SK-N-SH (cell line): ENCODE measurements at regions not wholly inside any gene's neighbourhood (a gene's known extent, or its start where the extent isn't known, plus 50 kb on each side); places are given as distances from the start of the nearest gene placed in this dataset.

Experiments
- CTCF ChIA-PET: fragments of 300-600, 350-600 bp; formaldehyde crosslinking; extraction: SDS; loops from one replicate; lab custom pipeline; 2021; lab: Yijun Ruan, JAX
- POLR2A ChIA-PET: fragments of 350-600 bp; sonication (Branson Sonifier 250); formaldehyde crosslinking; extraction: SDS; loops from one replicate; lab custom pipeline; 2020; ENCODE audit warnings: antibody characterized with exemption, inconsistent platforms; lab: Yijun Ruan, JAX
- DNase-seq: peaks from one replicate; pipeline ENCODE4 v3.0.0; 2012
- H2AFZ ChIP-seq: fragments of 200-600 bp; sonication (generic); 2 replicates; pipeline ENCODE4 v1.8.1; 2016; ENCODE audit warnings: antibody characterized with exemption, mild to moderate bottlenecking, low read depth
- H3F3A ChIP-seq: fragments of 200-600 bp; sonication (generic); replicated peaks from 2 replicates; pipeline ENCODE3; 2016; ENCODE audit warnings: antibody characterized with exemption, mild to moderate bottlenecking; ENCODE audit not compliant: insufficient read depth
- H3K27ac ChIP-seq, 2 experiments: fragments of 200-500 bp in 1 of 2; fragments of 200-600 bp in 1 of 2; sonication (Bioruptor generic) in 1 of 2; sonication (generic), shearing (Covaris generic) in 1 of 2; 2 replicates each; pipeline versions ENCODE4 v1.5.1 to v1.6.1; 2014 to 2016; ENCODE audit warnings: low read depth in 2 of 2, inconsistent platforms in 1 of 2, low read length in 1 of 2, mild to moderate bottlenecking in 1 of 2, mixed read lengths in 1 of 2
- H3K27me3 ChIP-seq: fragments of 200-600 bp; sonication (generic), shearing (Covaris generic); 2 replicates; pipeline ENCODE4 v1.6.1; 2016; ENCODE audit warnings: mixed run types; ENCODE audit not compliant: insufficient read depth
- H3K36me3 ChIP-seq, 2 experiments: fragments of 200-500 bp in 1 of 2; fragments of 200-600 bp in 1 of 2; sonication (Bioruptor generic) in 1 of 2; sonication (generic) in 1 of 2; replicated peaks in 1 of 2; 2 replicates each; pipeline versions ENCODE3 to v1.5.1; 2014 to 2016; ENCODE audit warnings: low read length in 1 of 2, mild to moderate bottlenecking in 1 of 2; ENCODE audit not compliant: insufficient read depth in 2 of 2, control insufficient read depth in 1 of 2
- H3K4me1 ChIP-seq, 2 experiments: fragments of 200-500 bp in 1 of 2; fragments of 200-600 bp in 1 of 2; sonication (Bioruptor generic) in 1 of 2; sonication (generic), shearing (Covaris generic) in 1 of 2; 2 replicates each; pipeline versions ENCODE4 v1.5.1 to v1.6.1; 2014 to 2016; ENCODE audit warnings: low read depth in 1 of 2, low read length in 1 of 2, mixed run types in 1 of 2; ENCODE audit not compliant: insufficient read depth in 2 of 2, control insufficient read depth in 1 of 2
- H3K4me2 ChIP-seq: fragments of 200-600 bp; sonication (generic), shearing (Covaris generic); 2 replicates; pipeline ENCODE4 v1.6.1; 2017; ENCODE audit warnings: mixed run types
- H3K4me3 ChIP-seq, 2 experiments: fragments of 200-500 bp in 1 of 2; fragments of 200-600 bp in 1 of 2; sonication (Bioruptor generic) in 1 of 2; sonication (generic), shearing (Covaris generic) in 1 of 2; 2 replicates each; pipeline versions ENCODE4 v1.5.1 to v1.8.1; 2014 to 2016; ENCODE audit warnings: low read depth in 2 of 2, inconsistent platforms in 1 of 2, low read length in 1 of 2, mild to moderate bottlenecking in 1 of 2, mixed read lengths in 1 of 2, moderate library complexity in 1 of 2
- H3K79me2 ChIP-seq: fragments of 200-600 bp; sonication (generic); 2 replicates; pipeline ENCODE4 v1.8.1; 2017; ENCODE audit warnings: mild to moderate bottlenecking; ENCODE audit not compliant: insufficient read depth
- H3K9ac ChIP-seq: fragments of 200-600 bp; sonication (generic); 2 replicates; pipeline ENCODE4 v1.6.1; 2017; ENCODE audit warnings: mixed run types
- H3K9me2 ChIP-seq: fragments of 200-600 bp; sonication (generic); 2 replicates; pipeline ENCODE4 v1.6.1; 2017; ENCODE audit warnings: mixed run types
- H3K9me3 ChIP-seq: fragments of 200-600 bp; sonication (generic); 2 replicates; pipeline ENCODE4 v1.6.1; 2017; ENCODE audit warnings: mixed run types, mild to moderate bottlenecking, moderate library complexity
- H4K20me1 ChIP-seq: fragments of 200-600 bp; sonication (generic); 2 replicates; pipeline ENCODE4 v1.6.1; 2017; ENCODE audit warnings: mild to moderate bottlenecking, mixed run types; ENCODE audit not compliant: insufficient read depth
- EP300 ChIP-seq, 2 experiments: IDR thresholded peaks; 2 replicates each; pipeline versions ENCODE4 v1.4.0 to v1.6.1; 2012; ENCODE audit warnings: borderline replicate concordance in 1 of 2, low read depth in 1 of 2, low read length in 1 of 2
- EZH2phosphoT487 ChIP-seq: fragments of 200-600 bp; sonication (generic); IDR thresholded peaks from 2 replicates; pipeline ENCODE4 v1.6.1; 2017; ENCODE audit warnings: low read depth, mixed run types, mild to moderate bottlenecking, antibody characterized with exemption, moderate library complexity, borderline replicate concordance
- FOSL2 ChIP-seq: IDR thresholded peaks from 2 replicates; pipeline ENCODE4 v1.4.0; 2012; ENCODE audit warnings: low read depth, mild to moderate bottlenecking, moderate library complexity, borderline replicate concordance
- FOXJ3 ChIP-seq: sonication (generic); formaldehyde crosslinking; IDR thresholded peaks from 2 replicates; pipeline ENCODE4 v1.5.1; 2020; ENCODE audit warnings: mild to moderate bottlenecking, missing genetic modification reagents
- JUND ChIP-seq: IDR thresholded peaks from 2 replicates; pipeline ENCODE4 v1.4.0; 2012
- NFIC ChIP-seq: IDR thresholded peaks from 2 replicates; pipeline ENCODE4 v1.4.0; 2012; ENCODE audit warnings: borderline replicate concordance
- NRF1 ChIP-seq: IDR thresholded peaks from 2 replicates; pipeline ENCODE4 v1.6.1; 2012; ENCODE audit warnings: low read depth, mild to moderate bottlenecking, low read length
- POLR2AphosphoS5 ChIP-seq: IDR thresholded peaks from 2 replicates; pipeline ENCODE4 v1.6.1; 2012; ENCODE audit warnings: low read depth, low read length
- RAD21 ChIP-seq: IDR thresholded peaks from 2 replicates; pipeline ENCODE4 v1.6.1; 2012; ENCODE audit warnings: mild to moderate bottlenecking, low read length
- RCOR1 ChIP-seq: fragments of 150-350 bp; IDR thresholded peaks from 2 replicates; pipeline ENCODE4 v1.6.1; 2017; ENCODE audit warnings: antibody characterized with exemption, low read length
- RFX5 ChIP-seq: IDR thresholded peaks from 2 replicates; pipeline ENCODE4 v1.6.1; 2012; ENCODE audit warnings: mild to moderate bottlenecking, improper control_type of control experiment, low read length
- SMC3 ChIP-seq: IDR thresholded peaks from 2 replicates; pipeline ENCODE4 v1.6.1; 2012; ENCODE audit warnings: low read depth, low read length, improper control_type of control experiment
- TEAD4 ChIP-seq: IDR thresholded peaks from 2 replicates; pipeline ENCODE4 v1.4.0; 2012; ENCODE audit warnings: mild to moderate bottlenecking, borderline replicate concordance; ENCODE audit not compliant: insufficient read depth
- YY1 ChIP-seq: IDR thresholded peaks from 2 replicates; pipeline ENCODE4 v1.4.0; 2012; ENCODE audit warnings: low read depth, mild to moderate bottlenecking
- WGBS: methylation state at CpG from one replicate; pipeline ENCODE4 v1.1.6; 2017; ENCODE audit warnings: low lambda C conversion rate; 5-methylcytosine and 5-hydroxymethylcytosine counted together
- TF ChIP-seq, protein P1 (sequence below): IDR thresholded peaks from 2 replicates; pipeline ENCODE4 v1.4.0; 2012; ENCODE audit warnings: low read depth, borderline replicate concordance

DNA sequence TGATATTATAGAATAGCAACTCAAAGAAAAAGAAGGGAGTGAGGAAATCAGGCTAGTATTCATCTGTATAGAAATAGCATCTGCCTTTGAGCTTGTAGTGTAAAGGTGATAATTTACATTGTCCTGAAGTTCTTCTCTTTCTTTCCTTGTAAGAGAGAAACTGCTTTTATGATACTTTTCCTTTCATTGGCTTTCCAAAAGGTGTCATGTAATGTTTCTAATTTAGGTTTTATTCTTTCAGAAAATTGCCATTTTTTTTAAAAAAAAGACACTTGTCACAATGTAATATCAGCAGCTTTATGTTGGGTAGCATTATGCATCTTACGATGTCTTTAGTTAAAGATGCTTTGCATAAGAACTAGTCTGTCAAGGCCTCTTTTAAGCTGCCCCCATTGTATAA lies 1153.8 kb upstream of the PCDH7 start:
- no peaks in the 10 kb centered on the region for H3K79me2 ChIP-seq
- H3K36me3 ChIP-seq: no peaks in the 10 kb centered on the region
- H4K20me1 ChIP-seq: no peaks in the 10 kb centered on the region
- H3K4me1 ChIP-seq: no peaks in the 10 kb centered on the region
- no peak for DNase-seq
- no peak overlapping the region for H3K9ac ChIP-seq
- no peak overlapping the region for H3K4me2 ChIP-seq
- POLR2A ChIA-PET: no interaction called here
- no peaks in the 10 kb centered on the region for H3F3A ChIP-seq
- H3K27me3 ChIP-seq: no peaks in the 10 kb centered on the region
- H3K9me3 ChIP-seq: no peaks in the 10 kb centered on the region
- no peak overlapping the region for H3K4me3 ChIP-seq
- H3K9me2 ChIP-seq: no peaks in the 10 kb centered on the region
- no peak overlapping the region for H2AFZ ChIP-seq
- TF ChIP-seq NFIC (no peak), POLR2AphosphoS5 (no peak), SMC3 (no peak), NRF1 (no peak), JUND (no peak)
- no peak overlapping the region for H3K27ac ChIP-seq
- 71% methylated on average over 1 of the region's 1 CpG for WGBS
- CTCF ChIA-PET: no interaction called here

DNA sequence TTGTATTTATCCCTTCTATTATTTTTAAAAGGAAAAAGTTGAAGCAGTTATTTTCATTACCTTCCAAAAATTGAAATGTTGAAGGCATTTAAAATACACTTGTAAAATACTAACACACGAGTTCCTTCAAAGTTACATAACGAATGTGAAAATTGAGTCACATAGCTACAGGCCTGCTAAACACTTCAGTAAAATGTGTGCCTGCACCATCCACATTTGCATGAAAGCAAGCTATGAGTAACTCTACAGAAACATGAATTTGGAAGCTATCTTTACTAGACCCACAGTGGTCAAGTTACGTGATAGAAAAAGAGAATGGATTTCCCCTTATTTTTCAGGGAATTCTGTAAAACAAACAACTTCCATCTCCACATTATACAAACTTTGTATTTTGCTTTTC lies 1148.8 kb upstream of the PCDH7 start:
- Histone ChIP-seq H3K79me2 (no peaks in the 10 kb centered on the region), H3K4me2 (no peak overlapping the region), H3K9me3 (no peaks in the 10 kb centered on the region), H3K36me3 (no peaks in the 10 kb centered on the region), H3F3A (no peaks in the 10 kb centered on the region), H3K27ac (no peak overlapping the region), H3K9ac (no peak overlapping the region), H3K27me3 (no peaks in the 10 kb centered on the region), H3K9me2 (no peaks in the 10 kb centered on the region), H4K20me1 (no peaks in the 10 kb centered on the region), H2AFZ (no peak overlapping the region), H3K4me1 (no peaks in the 10 kb centered on the region), H3K4me3 (no peak overlapping the region)
- DNase-seq: no peak
- POLR2A ChIA-PET: no interaction called here
- CTCF ChIA-PET: no interaction called here
- TF ChIP-seq RAD21 (no peak), EZH2phosphoT487 (no peak), FOXJ3 (no peak), EP300 (IDR thresholded peaks at IDR 0.05; ENCODE audit: borderline replicate concordance in 1 of 2, low read depth in 1 of 2, low read length in 1 of 2) (no peak), FOSL2 (no peak), RFX5 (no peak), SMC3 (no peak)
- WGBS: 5% methylated on average over 3 of the region's 3 CpGs

DNA sequence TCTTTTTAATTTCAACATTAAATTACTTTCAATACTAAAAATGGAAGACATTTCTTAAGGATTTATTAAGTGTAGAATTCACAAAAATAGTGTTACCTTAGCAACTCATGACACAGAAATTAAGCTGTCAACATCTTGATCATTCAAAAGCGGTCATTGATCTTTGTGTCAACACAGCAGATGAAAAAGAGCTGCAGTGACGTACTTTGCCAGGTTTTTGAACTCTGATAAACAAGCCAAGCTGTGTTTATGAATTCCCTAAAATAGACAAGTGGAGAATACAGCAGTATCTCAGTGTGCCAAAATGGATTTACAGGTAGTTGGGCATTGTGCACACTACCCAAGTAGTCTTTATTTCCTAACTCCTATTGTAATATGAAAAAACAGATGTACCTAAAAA lies 1141.8 kb upstream of the PCDH7 start:
- Histone ChIP-seq H3K79me2 (no peaks in the 10 kb centered on the region), H3K27ac (no peak overlapping the region), H3K4me2 (no peak overlapping the region), H3K9me2 (no peaks in the 10 kb centered on the region), H3K27me3 (no peaks in the 10 kb centered on the region), H2AFZ (no peak overlapping the region), H4K20me1 (no peaks in the 10 kb centered on the region), H3K4me3 (no peak overlapping the region), H3K9me3 (no peaks in the 10 kb centered on the region), H3K9ac (no peak overlapping the region), H3F3A (no peaks in the 10 kb centered on the region), H3K4me1 (no peaks in the 10 kb centered on the region), H3K36me3 (no peaks in the 10 kb centered on the region)
- CTCF ChIA-PET: no interaction called here
- 6% methylated on average over 2 of the region's 2 CpGs for WGBS
- TF ChIP-seq TEAD4: no peak
- TF ChIP-seq, protein P1, sequence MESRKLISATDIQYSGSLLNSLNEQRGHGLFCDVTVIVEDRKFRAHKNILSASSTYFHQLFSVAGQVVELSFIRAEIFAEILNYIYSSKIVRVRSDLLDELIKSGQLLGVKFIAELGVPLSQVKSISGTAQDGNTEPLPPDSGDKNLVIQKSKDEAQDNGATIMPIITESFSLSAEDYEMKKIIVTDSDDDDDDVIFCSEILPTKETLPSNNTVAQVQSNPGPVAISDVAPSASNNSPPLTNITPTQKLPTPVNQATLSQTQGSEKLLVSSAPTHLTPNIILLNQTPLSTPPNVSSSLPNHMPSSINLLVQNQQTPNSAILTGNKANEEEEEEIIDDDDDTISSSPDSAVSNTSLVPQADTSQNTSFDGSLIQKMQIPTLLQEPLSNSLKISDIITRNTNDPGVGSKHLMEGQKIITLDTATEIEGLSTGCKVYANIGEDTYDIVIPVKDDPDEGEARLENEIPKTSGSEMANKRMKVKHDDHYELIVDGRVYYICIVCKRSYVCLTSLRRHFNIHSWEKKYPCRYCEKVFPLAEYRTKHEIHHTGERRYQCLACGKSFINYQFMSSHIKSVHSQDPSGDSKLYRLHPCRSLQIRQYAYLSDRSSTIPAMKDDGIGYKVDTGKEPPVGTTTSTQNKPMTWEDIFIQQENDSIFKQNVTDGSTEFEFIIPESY: no peak
- no peak for TF ChIP-seq RCOR1
- TF ChIP-seq YY1: no peak
- no peak for DNase-seq
- POLR2A ChIA-PET: no interaction called here
